ENCODE measurements at regions not wholly inside any gene's neighbourhood (a gene's known extent, or its start where the extent isn't known, plus 50 kb on each side); places are given as distances from the start of the nearest gene placed in this dataset.

GRCh38 chr9:117644133-117644931, 59.9 kb upstream of the TLR4 start:
- TF ChIP-seq POLR2A (IDR thresholded peaks at IDR 0.05; ENCODE audit: control extremely low read depth in 1 of 2, low read depth in 2 of 2, low read length in 2 of 2) (no peak), CBX8 (IDR thresholded peaks at IDR 0.05; ENCODE audit: borderline replicate concordance, low read depth, low read length) (no peak), EZH2 (IDR thresholded peaks at IDR 0.05; ENCODE audit: low read depth, low read length, severe bottlenecking) (no peak), KDM1A (IDR thresholded peaks at IDR 0.05; ENCODE audit: borderline replicate concordance, low read length) (no peak), EGR1 (IDR thresholded peaks at IDR 0.05; ENCODE audit: borderline replicate concordance, low read depth, low read length) (no peak), CEBPB (IDR thresholded peaks at IDR 0.05; ENCODE audit: low read depth, low read length) (peak; percentile 62; the same call in 1 of the 2 replicates), ATF3 (IDR thresholded peaks at IDR 0.05; ENCODE audit: insufficient read depth, low read depth, low read length) (no peak), HDAC6 (IDR thresholded peaks at IDR 0.05; ENCODE audit: low read depth, low read length) (no peak)
- TF ChIP-seq, protein P1, sequence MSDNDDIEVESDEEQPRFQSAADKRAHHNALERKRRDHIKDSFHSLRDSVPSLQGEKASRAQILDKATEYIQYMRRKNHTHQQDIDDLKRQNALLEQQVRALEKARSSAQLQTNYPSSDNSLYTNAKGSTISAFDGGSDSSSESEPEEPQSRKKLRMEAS (IDR thresholded peaks at IDR 0.05) = no peak
